Stimulated activated CD4-positive, alpha-beta T cell treated with anti-CD3 and anti-CD28 coated beads, TNF-alpha, amount 100 ng/mL, for 4 hours (primary cell): ENCODE measurements at regions not wholly inside any gene's neighbourhood (a gene's known extent, or its start where the extent isn't known, plus 50 kb on each side); places are given as distances from the start of the nearest gene placed in this dataset.

ENCODE experiments used
- DNase-seq, 3 experiments: peaks; one replicate each; pipeline ENCODE4 v3.0.0-alpha.2; 2020; ENCODE audit warnings: low read depth in 3 of 3

GRCh38 chr1:36608272-36608671, 125.6 kb upstream of the CSF3R start:
- no peak for DNase-seq

GRCh38 chr1:36607263-36607651, 124.5 kb upstream of the CSF3R start:
- no peak for DNase-seq

GRCh38 chr1:36606641-36607262, 124.0 kb upstream of the CSF3R start:
- DNase-seq = no peak

GRCh38 chr1:36605942-36606640, 123.4 kb upstream of the CSF3R start:
- DNase-seq = no peak

GRCh38 chr1:36603461-36603860, 120.7 kb upstream of the CSF3R start:
- no peak for DNase-seq

GRCh38 chr1:36602184-36602583, 119.5 kb upstream of the CSF3R start:
- DNase-seq = no peak

GRCh38 chr1:36599828-36600227, 117.1 kb upstream of the CSF3R start:
- DNase-seq = no peak

- DNase-seq = no peak
Measured at GRCh38 chr1:36597514-36597913, 114.8 kb upstream of the CSF3R start.

GRCh38 chr1:36595921-36596320, 113.2 kb upstream of the CSF3R start:
- no peak for DNase-seq

GRCh38 chr1:36595349-36595748, 112.6 kb upstream of the CSF3R start:
- no peak for DNase-seq

- no peak for DNase-seq
Measured at GRCh38 chr1:36594023-36594422, 111.3 kb upstream of the CSF3R start.

- DNase-seq = no peak
Measured at GRCh38 chr1:36591278-36591677, 108.6 kb upstream of the CSF3R start.

GRCh38 chr1:36590771-36591170, 108.1 kb upstream of the CSF3R start:
- no peak for DNase-seq

GRCh38 chr1:36590264-36590663, 107.6 kb upstream of the CSF3R start:
- DNase-seq = no peak

- DNase-seq = no peak
Measured at GRCh38 chr1:36588972-36589371, 106.3 kb upstream of the CSF3R start.

GRCh38 chr1:36585569-36586548, 103.1 kb upstream of the CSF3R start:
- DNase-seq = no peak

- DNase-seq = no peak
Measured at GRCh38 chr1:36584874-36585453, 102.3 kb upstream of the CSF3R start.

GRCh38 chr1:36583980-36584782, 101.5 kb upstream of the CSF3R start:
- DNase-seq = no peak

- DNase-seq = no peak
Measured at GRCh38 chr1:36583080-36583479, 100.4 kb upstream of the CSF3R start.

GRCh38 chr1:36582066-36582755, 99.5 kb upstream of the CSF3R start:
- no peak for DNase-seq

- no peak for DNase-seq
Measured at GRCh38 chr1:36580524-36580923, 97.8 kb upstream of the CSF3R start.
